GM21576 (cell line): ENCODE measurements at regions not wholly inside any gene's neighbourhood (a gene's known extent, or its start where the extent isn't known, plus 50 kb on each side); places are given as distances from the start of the nearest gene placed in this dataset.
"Not testable (repeated sequence)": the region's sequence is repeated elsewhere in the genome, so short reads cannot be mapped to it uniquely, and the experiment has no call there.

ENCODE experiments used
- ATAC-seq: cut with Tn5 transposase; IDR thresholded peaks from one replicate; pipeline ENCODE4 v1.9.1; 2021; ENCODE audit warnings: mild to moderate bottlenecking, moderate library complexity; ENCODE audit not compliant: unreplicated experiment

GRCh38 chr4:187469627-187470026 lies 525.9 kb upstream of the ZFP42 start:
- ATAC-seq = no peak

- no peak for ATAC-seq
Measured at GRCh38 chr4:187470061-187470460, 525.5 kb upstream of the ZFP42 start.

- no peak for ATAC-seq
Measured at GRCh38 chr4:187474238-187474637, 521.3 kb upstream of the ZFP42 start.

- ATAC-seq = no peak
Measured at GRCh38 chr4:187475901-187476300, 519.7 kb upstream of the ZFP42 start.

GRCh38 chr4:187477224-187477623 lies 518.3 kb upstream of the ZFP42 start:
- no peak for ATAC-seq

DNA sequence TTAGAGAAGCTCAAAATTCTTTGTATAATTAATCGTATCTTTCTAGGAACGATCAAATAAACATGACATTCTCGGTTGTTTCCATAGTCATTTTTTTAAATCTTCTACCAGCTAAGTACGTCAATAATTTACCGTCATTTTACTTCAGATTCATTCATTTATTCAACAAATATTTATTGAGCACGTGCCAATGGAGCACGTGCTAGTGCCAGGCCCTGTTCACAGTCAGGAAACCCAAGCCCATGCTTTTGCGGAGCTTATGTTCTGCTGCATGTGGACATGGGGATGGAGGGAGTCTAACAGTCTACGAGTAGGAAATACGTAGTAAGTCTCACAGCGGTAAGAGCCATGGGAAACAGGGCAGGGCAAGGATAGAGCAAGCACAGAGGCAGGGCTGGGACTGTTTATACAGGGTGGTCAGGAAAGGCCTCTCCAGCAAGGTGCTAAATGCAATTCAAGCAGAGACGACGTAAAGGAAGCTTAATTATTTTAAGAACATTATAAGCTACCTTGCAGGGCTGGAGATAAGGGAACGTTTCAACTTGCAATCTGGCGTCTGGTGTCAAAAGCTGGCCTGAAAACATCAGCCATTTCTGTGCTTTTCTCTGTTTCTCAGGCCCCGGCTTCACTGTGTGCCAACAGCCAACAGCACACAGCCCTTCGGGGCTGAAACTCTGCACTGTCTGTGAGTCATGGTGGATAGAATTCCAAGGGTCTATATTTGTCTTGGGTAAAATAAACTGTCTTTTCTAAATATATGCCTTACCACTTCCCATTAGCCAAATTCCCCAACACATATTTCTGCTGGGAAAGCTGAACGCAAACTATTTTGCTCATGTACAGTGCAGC lies 517.1 kb upstream of the ZFP42 start:
- no peak for ATAC-seq

DNA sequence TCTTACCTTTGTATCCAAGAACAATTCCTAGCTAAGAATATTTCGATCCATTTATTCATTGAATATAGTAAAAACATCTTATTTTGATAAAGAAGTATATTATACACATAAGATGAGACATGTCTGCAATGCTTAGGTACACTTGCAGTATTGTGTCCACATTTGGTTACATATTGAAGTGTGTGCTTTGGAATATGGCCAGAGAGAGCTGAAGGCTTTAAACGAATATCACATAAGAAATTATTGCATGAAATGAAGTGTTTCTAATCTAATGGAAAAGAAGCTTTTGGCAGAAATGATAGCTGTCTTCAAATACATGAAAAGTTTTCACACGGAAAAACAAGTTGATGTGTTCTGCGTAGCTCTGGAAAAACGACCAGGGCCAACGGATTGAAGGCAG lies 516.1 kb upstream of the ZFP42 start:
- no peak for ATAC-seq

DNA sequence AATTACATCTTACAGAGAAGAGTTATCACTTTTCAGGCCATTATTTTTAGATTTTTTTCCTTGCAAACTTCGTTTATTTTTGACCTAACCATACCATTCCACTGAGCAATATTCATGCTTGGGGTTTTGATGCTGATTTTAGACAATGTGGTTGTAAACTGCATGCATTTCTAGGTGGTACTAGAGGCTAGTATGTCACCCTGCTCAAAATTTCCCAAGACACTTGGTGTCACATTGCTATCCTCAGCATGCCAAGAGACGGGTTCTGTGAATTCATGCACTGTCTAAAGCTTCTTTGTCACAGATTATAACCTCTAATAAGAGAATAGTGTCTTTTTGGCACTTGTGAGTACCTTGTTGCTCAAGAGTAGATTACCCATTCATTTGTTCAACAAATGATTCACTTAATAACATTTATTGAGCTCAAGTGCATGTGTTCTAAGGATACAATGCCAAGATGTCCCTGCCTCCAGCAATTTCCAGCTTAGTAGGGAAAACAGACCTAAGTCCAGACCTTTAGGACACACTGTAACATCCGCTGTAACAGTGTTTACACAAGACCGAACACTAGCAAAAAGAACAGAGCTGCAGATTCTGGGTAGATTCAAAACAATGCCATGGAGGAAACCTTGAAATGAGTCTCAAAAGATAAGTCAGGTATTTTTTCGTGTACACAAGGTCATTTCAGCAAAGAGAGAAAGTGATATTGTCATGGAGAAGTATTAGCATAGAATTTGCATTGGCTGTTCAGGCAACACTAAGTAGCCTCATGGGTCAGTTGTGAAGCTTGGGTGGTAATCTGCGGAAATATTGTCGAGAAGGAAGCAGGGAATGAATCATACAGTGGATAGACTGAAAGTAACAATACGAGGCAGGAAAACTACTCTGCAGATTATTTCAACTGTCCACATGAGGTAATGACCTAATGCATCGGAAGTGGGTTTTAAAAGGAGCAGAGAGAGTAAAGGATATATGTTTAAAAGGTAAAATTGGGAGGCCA lies 515.1 kb upstream of the ZFP42 start:
- no peak for ATAC-seq

- no peak for ATAC-seq
Measured at GRCh38 chr4:187484186-187484585, 511.4 kb upstream of the ZFP42 start.

DNA sequence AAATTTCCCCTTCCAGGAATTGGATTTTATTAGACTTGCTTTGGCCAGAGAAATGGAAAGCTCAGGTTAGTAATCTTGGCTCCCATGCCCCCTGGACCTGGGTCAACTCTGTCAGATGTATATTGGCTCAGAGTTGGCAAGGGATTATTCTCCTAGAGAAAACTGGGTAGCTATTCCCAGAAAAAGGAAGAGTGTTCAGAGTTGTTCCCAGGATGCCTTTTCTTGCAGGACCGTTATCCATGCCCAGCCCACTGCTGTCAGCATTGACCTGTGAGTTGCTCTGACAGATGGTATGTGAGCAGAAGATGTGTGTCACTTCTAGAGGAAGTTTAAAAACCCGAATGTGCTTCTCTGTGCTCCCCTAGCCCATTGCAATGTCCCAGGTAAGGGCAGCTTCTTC lies 509.9 kb upstream of the ZFP42 start:
- no peak for ATAC-seq

DNA sequence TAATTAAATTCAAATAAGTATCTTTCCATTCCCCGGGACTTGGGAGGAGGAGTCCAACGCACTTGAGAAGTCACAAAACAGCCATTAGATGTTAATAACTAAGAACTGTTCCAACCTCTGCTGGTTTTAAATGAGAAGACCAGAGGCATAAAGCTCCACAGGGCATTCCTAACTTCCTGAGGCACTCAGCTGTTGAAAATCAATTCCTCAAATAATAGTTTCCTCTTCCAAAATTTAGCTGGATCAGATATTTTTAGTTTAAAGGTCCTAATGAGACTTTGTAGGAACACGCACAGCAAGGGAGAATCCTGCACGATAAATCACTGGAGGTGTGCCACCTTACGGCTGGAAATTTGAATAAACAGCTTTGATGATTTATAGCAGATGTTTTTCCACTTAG lies 504.3 kb upstream of the ZFP42 start:
- no peak for ATAC-seq

- no peak for ATAC-seq
Measured at GRCh38 chr4:187491959-187492358, 503.6 kb upstream of the ZFP42 start.

DNA sequence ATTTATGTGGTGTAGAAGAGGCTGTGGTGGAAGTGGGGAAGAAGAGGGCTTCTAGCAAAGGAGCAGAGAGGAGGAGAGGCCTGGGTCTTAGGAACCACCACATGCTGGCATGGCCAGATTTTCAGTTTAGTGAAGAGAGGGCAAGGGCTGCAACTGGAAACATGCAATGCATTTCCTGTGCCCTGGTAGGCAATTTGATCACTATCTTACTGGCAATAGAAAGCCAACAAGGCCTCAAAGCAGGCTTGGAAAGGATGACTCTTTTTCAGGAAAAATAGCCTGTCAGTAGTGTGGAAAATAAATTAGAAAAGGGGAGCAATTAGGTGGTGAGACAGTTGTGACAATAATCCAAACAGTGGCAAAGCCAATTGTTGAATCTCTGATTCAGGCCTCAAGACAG lies 501.9 kb upstream of the ZFP42 start:
- ATAC-seq = no peak

DNA sequence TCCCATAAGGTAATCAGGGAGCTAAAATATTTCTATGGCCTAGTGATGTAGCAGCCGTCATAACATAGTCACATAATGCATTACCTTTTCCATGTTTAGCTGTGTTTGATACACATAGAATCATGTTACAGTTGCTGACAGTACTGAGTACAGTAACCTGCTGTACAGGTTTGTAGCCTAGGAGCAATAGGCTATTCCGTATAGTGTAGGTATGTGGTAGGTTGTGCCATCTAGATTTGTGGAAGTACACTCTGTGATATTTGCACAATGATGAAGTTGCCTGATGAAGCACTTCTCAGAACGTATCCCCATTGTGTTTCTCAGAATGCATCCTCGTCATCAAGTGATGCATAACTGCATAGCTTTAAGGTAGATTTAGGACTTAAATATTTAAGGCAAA lies 495.6 kb upstream of the ZFP42 start:
- no peak for ATAC-seq

GRCh38 chr4:187500796-187501195 lies 494.8 kb upstream of the ZFP42 start:
- no peak for ATAC-seq

- ATAC-seq = no peak
Measured at GRCh38 chr4:187501731-187502130, 493.8 kb upstream of the ZFP42 start.

DNA sequence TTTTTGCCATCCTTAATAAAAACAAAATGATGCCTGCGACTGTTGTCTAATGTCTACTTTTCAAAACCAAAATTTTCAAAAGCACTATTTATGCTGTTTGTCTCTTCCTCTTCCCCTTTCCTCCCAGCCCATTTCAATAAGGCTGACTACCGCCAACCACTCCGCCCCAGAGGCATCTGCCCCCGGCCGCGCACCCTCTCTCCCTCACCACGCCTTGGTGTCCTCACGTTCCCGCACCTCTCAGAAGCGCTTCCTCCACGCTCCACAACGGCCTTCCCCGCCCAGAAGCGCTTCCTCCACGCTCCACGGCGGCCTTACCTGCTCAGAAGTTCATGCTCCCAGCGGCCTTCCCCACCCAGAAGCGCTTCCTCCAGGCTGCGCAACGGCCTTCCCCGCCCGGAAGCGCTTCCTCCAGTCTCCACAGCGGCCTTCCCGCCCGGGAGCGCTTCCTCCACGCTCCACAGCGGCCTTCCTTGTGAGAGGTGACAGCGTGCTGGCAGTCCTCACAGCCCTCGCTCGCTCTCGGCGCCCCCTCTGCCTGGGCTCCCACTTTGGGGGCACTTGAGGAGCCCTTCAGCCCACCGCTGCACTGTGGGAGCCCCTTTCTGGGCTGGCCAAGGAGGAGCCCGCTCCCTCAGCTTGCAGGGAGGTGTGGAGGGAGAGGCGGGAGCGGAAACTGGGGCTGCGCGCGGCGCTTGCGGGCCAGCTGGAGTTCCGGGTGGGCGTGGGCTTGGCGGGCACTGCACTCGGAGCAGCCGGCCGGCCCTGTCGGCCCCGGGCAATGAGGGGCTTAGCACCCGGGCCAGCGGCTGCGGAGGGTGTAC lies 490.4 kb upstream of the ZFP42 start:
- no peak for ATAC-seq

GRCh38 chr4:187505798-187506141 lies 489.8 kb upstream of the ZFP42 start:
- not testable (repeated sequence) for ATAC-seq

GRCh38 chr4:187516224-187516623 lies 479.3 kb upstream of the ZFP42 start:
- ATAC-seq = no peak

DNA sequence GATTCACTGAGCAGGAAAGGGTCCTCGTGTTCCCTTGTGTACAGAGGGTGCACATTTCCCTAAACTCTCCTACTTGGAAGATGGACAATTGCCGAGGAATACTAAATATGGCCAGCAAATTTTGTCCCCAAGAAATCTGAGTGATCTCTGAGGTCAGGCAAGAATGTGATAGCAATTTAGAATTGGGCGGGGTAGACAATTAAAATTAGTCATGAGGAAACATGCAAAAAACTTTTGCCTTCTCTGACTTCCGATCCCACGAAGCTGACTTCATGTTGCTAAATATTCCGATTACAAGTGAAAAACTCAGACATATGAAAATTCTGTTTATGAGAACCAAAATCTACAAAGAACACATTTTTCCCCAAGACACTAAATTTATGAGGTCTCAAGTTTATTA lies 453.9 kb upstream of the ZFP42 start:
- no peak for ATAC-seq

DNA sequence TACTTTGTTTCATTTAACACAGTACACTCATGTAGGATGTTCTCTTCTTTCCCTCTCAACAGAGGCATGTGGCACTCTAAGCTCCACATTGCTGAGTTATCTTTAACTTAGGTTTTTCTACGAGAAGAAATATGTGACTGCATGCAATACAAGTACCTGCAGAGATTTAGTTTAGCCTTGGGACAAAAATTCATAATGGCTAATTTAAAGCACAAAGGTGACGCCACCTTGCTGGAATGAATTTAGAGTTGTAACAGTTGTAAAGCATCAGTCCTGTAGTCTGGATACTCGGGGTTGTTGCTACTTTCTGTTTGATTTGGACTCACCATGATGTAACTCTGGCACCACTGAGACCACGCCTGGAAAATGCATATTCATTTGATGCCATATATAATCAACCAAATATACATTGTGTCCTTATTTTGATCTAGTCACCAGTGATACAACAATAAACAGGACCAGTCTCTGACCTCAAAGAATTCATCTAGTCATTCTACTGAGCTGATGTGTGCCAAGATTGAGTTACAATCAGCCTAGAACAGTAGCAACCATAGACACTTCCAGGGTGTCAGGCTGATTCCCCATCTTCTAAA lies 451.0 kb upstream of the ZFP42 start:
- no peak for ATAC-seq
